HFFc6 (cell line): ENCODE measurements at regions not wholly inside any gene's neighbourhood (a gene's known extent, or its start where the extent isn't known, plus 50 kb on each side); places are given as distances from the start of the nearest gene placed in this dataset.

ENCODE experiments used
- DNase-seq: peaks from one replicate; pipeline ENCODE4 v3.0.0-alpha.2; 2018
- H3K27ac Mint-ChIP-seq: 2 replicates; pipeline ENCODE4 v1.8.0; 2020; ENCODE audit warnings: mild to moderate bottlenecking, mixed read lengths
- H3K27me3 Mint-ChIP-seq: 2 replicates; pipeline ENCODE4 v1.8.0; 2021; ENCODE audit warnings: mild to moderate bottlenecking, moderate library complexity, mixed read lengths; ENCODE audit not compliant: insufficient read depth
- H3K36me3 Mint-ChIP-seq: 2 replicates; pipeline ENCODE4 v1.8.0; 2021; ENCODE audit warnings: low read depth, mixed read lengths
- H3K4me1 Mint-ChIP-seq: 2 replicates; pipeline ENCODE4 v1.8.0; 2020; ENCODE audit warnings: low read depth, mixed read lengths
- H3K4me3 Mint-ChIP-seq: 2 replicates; pipeline ENCODE4 v1.8.0; 2020; ENCODE audit warnings: mild to moderate bottlenecking, moderate library complexity, mixed read lengths
- H3K9me3 Mint-ChIP-seq: 2 replicates; pipeline ENCODE4 v1.8.0; 2020; ENCODE audit warnings: mild to moderate bottlenecking, mixed read lengths
- TF ChIP-seq, protein P1 (sequence below): fragments of 200-600 bp; sonication (generic); IDR thresholded peaks from 2 replicates; pipeline ENCODE4 v1.5.0; 2021; ENCODE audit warnings: antibody characterized with exemption, mild to moderate bottlenecking

DNA sequence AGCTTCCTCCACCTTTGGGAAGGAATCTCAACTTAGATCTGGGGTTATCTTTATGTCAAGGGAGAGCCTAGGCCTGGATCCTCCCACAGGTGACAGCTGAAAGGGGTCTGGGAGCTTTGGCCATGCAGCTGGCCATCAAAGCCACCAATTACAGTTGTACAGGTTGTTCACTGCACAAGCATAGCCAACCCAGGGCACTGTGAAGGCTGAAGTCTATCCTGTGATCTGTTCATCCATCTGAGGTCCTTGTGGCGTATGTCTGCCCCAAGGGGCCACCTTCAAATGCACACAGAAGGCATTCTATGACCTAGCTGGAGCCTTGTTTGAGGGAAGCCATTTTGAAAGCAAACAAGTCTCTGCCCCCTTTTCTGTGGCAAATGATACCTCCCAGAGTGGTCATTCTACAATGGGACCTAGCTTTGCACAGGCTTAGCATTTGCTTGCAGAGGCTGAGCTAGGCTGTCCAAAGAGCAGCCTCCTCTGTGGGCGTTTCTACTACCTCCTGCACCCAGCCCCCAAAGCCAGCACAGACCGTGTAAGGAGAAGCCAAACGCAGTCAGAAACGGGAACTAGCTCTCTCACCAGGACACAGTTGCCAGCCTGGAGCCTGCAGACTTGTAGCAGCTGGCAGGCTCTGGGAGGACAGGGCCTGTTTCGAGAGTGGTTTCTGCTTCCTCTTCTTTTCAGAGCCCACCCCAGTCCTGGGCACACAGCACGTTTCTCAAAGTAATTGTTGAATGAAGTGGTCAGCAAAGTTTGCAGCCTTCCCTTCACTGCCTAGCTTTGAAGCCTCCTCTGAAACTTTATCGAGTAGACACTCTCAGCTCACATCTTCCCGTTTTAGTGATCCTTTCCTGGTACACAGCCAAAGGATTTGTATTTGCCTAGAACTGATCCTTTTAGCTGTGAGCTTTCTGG lies 157.3 kb upstream of the SMAD3 start:
- Mint-ChIP-seq H3K36me3 (peaks cover 19% of the 10 kb centered on the region), H3K9me3 (no peaks in the 10 kb centered on the region), H3K4me1 (peaks cover 7% of the 10 kb centered on the region), H3K27me3 (peaks cover 8% of the 10 kb centered on the region; the same call in 1 of the 2 replicates), H3K27ac (no peak overlapping the region), H3K4me3 (no peak overlapping the region)
- TF ChIP-seq, protein P1, sequence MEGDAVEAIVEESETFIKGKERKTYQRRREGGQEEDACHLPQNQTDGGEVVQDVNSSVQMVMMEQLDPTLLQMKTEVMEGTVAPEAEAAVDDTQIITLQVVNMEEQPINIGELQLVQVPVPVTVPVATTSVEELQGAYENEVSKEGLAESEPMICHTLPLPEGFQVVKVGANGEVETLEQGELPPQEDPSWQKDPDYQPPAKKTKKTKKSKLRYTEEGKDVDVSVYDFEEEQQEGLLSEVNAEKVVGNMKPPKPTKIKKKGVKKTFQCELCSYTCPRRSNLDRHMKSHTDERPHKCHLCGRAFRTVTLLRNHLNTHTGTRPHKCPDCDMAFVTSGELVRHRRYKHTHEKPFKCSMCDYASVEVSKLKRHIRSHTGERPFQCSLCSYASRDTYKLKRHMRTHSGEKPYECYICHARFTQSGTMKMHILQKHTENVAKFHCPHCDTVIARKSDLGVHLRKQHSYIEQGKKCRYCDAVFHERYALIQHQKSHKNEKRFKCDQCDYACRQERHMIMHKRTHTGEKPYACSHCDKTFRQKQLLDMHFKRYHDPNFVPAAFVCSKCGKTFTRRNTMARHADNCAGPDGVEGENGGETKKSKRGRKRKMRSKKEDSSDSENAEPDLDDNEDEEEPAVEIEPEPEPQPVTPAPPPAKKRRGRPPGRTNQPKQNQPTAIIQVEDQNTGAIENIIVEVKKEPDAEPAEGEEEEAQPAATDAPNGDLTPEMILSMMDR, result no peak
- DNase-seq, result no peak

DNA sequence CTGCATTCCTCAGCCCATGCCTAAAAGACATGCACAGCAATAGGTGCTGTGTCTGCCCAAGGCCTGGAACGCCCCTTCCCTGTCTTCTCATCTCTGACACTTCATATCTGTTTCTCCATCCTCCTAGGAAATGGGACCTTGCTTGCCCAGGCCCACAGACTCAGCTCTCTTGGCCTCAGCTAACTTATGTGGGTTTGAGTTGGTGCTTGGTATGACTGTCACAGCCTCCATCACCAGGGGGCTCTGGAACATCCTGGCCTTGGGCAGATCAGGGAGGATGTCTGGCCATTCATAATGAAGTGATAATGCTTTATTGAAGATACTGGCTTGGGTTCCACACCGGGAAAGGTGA lies 156.7 kb upstream of the SMAD3 start:
- Mint-ChIP-seq H3K27me3 (peaks cover 8% of the 10 kb centered on the region), H3K4me1 (peaks cover 5% of the 10 kb centered on the region), H3K9me3 (no peaks in the 10 kb centered on the region)

DNA sequence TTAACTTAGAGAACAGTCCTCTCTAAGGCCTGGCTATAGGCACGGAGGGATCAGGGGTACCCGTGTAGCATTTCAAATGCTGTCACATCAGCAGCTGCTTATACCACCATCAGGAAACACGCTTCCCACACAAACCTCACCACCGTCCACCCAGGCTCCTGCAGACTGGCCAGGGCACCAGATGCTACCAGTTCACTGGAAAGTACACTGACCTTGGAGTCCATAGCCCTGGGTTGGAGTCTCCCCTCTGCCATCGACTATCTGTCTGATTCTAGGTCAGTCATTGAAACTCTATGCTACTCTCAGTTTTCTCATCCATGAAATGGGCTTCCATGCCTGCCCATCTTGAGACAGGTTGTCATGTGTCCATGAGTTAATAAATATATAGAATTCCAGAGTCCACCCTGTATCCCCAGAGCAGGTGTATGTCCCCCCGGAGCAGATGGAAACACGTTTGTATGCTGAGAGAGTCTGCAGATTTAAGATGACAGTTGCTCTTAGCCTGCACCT lies 156.0 kb upstream of the SMAD3 start:
- H3K4me3 Mint-ChIP-seq, result no peak overlapping the region
- no peak for DNase-seq
- H3K36me3 Mint-ChIP-seq, result peaks cover 13% of the 10 kb centered on the region; the same call in 1 of the 2 replicates
- H3K27me3 Mint-ChIP-seq, result peaks cover 11% of the 10 kb centered on the region
- no peak overlapping the region for H3K27ac Mint-ChIP-seq
- no peaks in the 10 kb centered on the region for H3K4me1 Mint-ChIP-seq
- H3K9me3 Mint-ChIP-seq, result no peaks in the 10 kb centered on the region
- TF ChIP-seq, protein P1, result no peak

More for the DNA sequence above, 156.7 kb upstream of the SMAD3 start:
- TF ChIP-seq, protein P1, result no peak
- peaks cover 17% of the 10 kb centered on the region for H3K36me3 Mint-ChIP-seq
- no peak for DNase-seq
- H3K27ac Mint-ChIP-seq, result no peak overlapping the region
- no peak overlapping the region for H3K4me3 Mint-ChIP-seq

DNA sequence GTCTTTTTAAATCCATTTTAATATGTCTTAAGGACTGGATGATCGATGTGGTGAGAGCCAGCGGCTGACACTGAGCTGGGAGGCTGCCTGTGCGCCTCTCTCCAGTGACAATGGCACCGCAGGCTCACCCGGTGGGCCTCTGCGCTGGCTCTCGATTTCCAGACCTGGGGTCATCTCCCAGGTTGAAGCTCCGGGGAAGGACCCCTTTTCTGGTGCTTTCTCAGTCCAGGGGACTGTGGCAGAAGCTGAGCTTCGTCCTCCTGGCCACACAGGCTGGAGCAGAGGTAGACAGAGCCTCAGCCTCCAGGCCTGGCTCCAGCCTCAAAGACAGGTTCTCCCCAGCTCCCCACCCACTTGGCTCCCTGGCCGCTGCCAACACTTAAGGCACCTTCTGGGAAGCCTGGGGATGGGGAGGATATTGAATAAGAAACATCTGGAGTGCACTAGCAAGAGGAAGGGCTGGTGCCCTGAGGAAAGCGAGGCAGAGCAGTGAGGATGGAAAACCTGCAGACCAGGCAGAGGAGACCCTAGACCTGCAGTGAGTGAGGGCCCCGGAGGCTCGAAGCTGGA lies 154.2 kb upstream of the SMAD3 start:
- Mint-ChIP-seq H3K4me3 (no peak overlapping the region), H3K4me1 (no peaks in the 10 kb centered on the region), H3K27me3 (peaks cover 18% of the 10 kb centered on the region), H3K27ac (no peak overlapping the region), H3K36me3 (peaks cover 17% of the 10 kb centered on the region), H3K9me3 (peaks cover 5% of the 10 kb centered on the region; the same call in 1 of the 2 replicates)
- no peak for DNase-seq
- TF ChIP-seq, protein P1, result no peak

DNA sequence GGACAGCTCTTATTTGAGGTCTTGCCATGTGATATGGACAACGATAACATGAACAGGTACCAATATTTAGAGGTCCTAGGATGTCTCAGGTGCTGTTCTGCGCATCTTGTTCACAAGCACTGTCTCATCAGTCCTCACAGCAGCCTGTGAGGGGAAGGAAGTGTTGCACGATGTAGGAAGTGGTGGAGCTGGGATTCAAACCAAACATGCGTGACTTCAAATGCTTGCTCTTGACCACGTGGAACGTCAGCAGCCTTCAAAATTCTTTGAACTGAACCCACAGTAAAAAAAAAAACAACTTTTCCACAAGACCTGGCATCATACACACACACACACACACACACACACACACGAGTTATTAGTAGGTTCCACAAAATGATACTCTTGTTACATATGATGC lies 153.4 kb upstream of the SMAD3 start:
- Mint-ChIP-seq H3K27me3 (peaks cover 13% of the 10 kb centered on the region), H3K4me1 (no peaks in the 10 kb centered on the region), H3K27ac (no peak overlapping the region), H3K36me3 (peaks cover 21% of the 10 kb centered on the region), H3K9me3 (peaks cover 11% of the 10 kb centered on the region), H3K4me3 (no peak overlapping the region)
- TF ChIP-seq, protein P1, result no peak
- DNase-seq, result no peak
